ENCODE measurements at regions not wholly inside any gene's neighbourhood (a gene's known extent, or its start where the extent isn't known, plus 50 kb on each side); places are given as distances from the start of the nearest gene placed in this dataset.

DNA sequence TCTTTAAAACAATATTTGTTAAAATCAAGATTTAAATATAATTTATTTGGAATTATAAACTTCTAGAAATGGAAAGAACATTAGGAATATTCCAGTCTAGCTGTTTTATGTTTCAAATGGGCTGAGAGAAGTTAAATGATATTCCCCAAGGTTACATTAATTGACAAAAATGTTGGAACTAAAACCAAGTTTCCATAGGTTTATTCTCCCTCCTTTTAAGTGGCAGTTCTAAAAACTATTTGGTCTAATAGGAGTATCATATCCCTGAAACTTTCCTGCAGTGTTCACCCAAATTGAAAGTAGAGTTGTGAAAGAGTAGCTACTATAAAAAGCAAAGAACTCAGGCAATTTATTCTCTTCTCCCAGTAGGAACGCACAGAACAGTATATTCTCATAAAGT is 1185.5 kb downstream of the LRFN5 start:
- Mint-ChIP-seq H3K27me3 (ENCODE audit: low read depth) (no peaks in the 10 kb centered on the region), H3K27ac (ENCODE audit: unreplicated experiment) (no peak overlapping the region), H3K36me3 (ENCODE audit: low read depth) (no peaks in the 10 kb centered on the region), H3K4me3 (ENCODE audit: unreplicated experiment) (no peak overlapping the region), H3K4me1 (ENCODE audit: low read depth) (no peaks in the 10 kb centered on the region), H3K9me3 (ENCODE audit: low read depth) (peaks cover 20% of the 10 kb centered on the region)
- no peak for TF ChIP-seq CTCF (IDR thresholded peaks at IDR 0.05)
- no peak for DNase-seq (ENCODE audit: low spot score)

GRCh38 chr14:42782754-42783153 is 1176.1 kb downstream of the LRFN5 start:
- Mint-ChIP-seq H3K9me3 (ENCODE audit: low read depth) (peaks cover 19% of the 10 kb centered on the region), H3K4me1 (ENCODE audit: low read depth) (no peaks in the 10 kb centered on the region), H3K36me3 (ENCODE audit: low read depth) (peaks cover 2% of the 10 kb centered on the region), H3K27me3 (ENCODE audit: low read depth) (no peaks in the 10 kb centered on the region), H3K27ac (ENCODE audit: unreplicated experiment) (no peak overlapping the region), H3K4me3 (ENCODE audit: unreplicated experiment) (no peak overlapping the region)
- no peak for DNase-seq (ENCODE audit: low spot score)
- no peak for TF ChIP-seq CTCF (IDR thresholded peaks at IDR 0.05)

GRCh38 chr14:42778984-42779383 is 1172.3 kb downstream of the LRFN5 start:
- H3K9me3 Mint-ChIP-seq (ENCODE audit: low read depth) = peaks cover 7% of the 10 kb centered on the region
- no peaks in the 10 kb centered on the region for H3K27me3 Mint-ChIP-seq (ENCODE audit: low read depth)
- H3K27ac Mint-ChIP-seq (ENCODE audit: unreplicated experiment) = no peak overlapping the region
- DNase-seq (ENCODE audit: low spot score) = no peak
- no peak overlapping the region for H3K4me3 Mint-ChIP-seq (ENCODE audit: unreplicated experiment)
- H3K4me1 Mint-ChIP-seq (ENCODE audit: low read depth) = no peaks in the 10 kb centered on the region
- no peaks in the 10 kb centered on the region for H3K36me3 Mint-ChIP-seq (ENCODE audit: low read depth)
- TF ChIP-seq CTCF (IDR thresholded peaks at IDR 0.05) = no peak

DNA sequence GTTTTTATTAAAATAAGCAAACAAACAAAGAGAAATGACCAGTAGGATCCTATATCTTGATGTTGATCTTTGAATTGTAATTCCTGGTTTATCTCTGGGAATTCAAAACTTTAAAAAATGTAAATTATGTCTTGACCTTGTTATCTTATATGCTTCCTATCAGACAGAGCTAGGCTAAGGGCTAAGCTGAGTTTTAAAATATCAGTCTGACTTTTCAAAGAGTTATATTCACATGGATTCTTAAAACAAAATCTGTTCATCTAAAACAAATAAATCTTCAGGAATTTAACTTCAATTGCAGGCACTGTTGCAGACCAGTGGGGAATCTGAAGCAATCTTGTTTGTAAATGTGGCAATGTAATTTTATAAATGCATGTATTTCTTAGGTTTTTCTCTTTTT is 1144.1 kb downstream of the LRFN5 start:
- Mint-ChIP-seq H3K27ac (ENCODE audit: unreplicated experiment) (no peak overlapping the region), H3K36me3 (ENCODE audit: low read depth) (no peaks in the 10 kb centered on the region), H3K9me3 (ENCODE audit: low read depth) (no peaks in the 10 kb centered on the region), H3K27me3 (ENCODE audit: low read depth) (no peaks in the 10 kb centered on the region), H3K4me1 (ENCODE audit: low read depth) (no peaks in the 10 kb centered on the region), H3K4me3 (ENCODE audit: unreplicated experiment) (no peak overlapping the region)
- DNase-seq (ENCODE audit: low spot score) = no peak
- no peak for TF ChIP-seq CTCF (IDR thresholded peaks at IDR 0.05)

GRCh38 chr14:42742084-42742483 is 1135.4 kb downstream of the LRFN5 start:
- Mint-ChIP-seq H3K4me3 (ENCODE audit: unreplicated experiment) (no peak overlapping the region), H3K27ac (ENCODE audit: unreplicated experiment) (no peak overlapping the region), H3K36me3 (ENCODE audit: low read depth) (peaks cover 2% of the 10 kb centered on the region), H3K9me3 (ENCODE audit: low read depth) (peaks cover 9% of the 10 kb centered on the region), H3K27me3 (ENCODE audit: low read depth) (peaks cover 4% of the 10 kb centered on the region), H3K4me1 (ENCODE audit: low read depth) (no peaks in the 10 kb centered on the region)
- DNase-seq (ENCODE audit: low spot score) = no peak
- TF ChIP-seq CTCF (IDR thresholded peaks at IDR 0.05) = no peak

Data from chondrocyte (in vitro differentiated cells).